Ishikawa (cell line): ENCODE measurements at regions not wholly inside any gene's neighbourhood (a gene's known extent, or its start where the extent isn't known, plus 50 kb on each side); places are given as distances from the start of the nearest gene placed in this dataset.

Experiments
- CEBPB ChIP-seq: IDR thresholded peaks from 2 replicates; pipeline ENCODE4 v1.6.1; 2012
- CREB1 ChIP-seq: IDR thresholded peaks from 2 replicates; pipeline ENCODE4 v1.6.1; 2012; ENCODE audit warnings: low read depth
- EGR1 ChIP-seq: IDR thresholded peaks from 2 replicates; pipeline ENCODE4 v1.6.1; 2012
- EP300 ChIP-seq: IDR thresholded peaks from 2 replicates; pipeline ENCODE4 v1.6.1; 2012; ENCODE audit warnings: borderline replicate concordance
- FOXM1 ChIP-seq: IDR thresholded peaks from 2 replicates; pipeline ENCODE4 v1.6.1; 2012; ENCODE audit warnings: low read depth, borderline replicate concordance
- NFIC ChIP-seq: IDR thresholded peaks from 2 replicates; pipeline ENCODE4 v1.6.1; 2012
- RAD21 ChIP-seq: IDR thresholded peaks from 2 replicates; pipeline ENCODE4 v1.6.1; 2012; ENCODE audit warnings: low read depth
- TAF1 ChIP-seq: IDR thresholded peaks from 2 replicates; pipeline ENCODE4 v1.6.1; 2012; ENCODE audit warnings: low read depth, mild to moderate bottlenecking
- TEAD4 ChIP-seq: IDR thresholded peaks from 2 replicates; pipeline ENCODE4 v1.6.1; 2012
- YY1 ChIP-seq: IDR thresholded peaks from 2 replicates; pipeline ENCODE4 v1.6.1; 2012; ENCODE audit warnings: low read depth
- ZBTB7A ChIP-seq: IDR thresholded peaks from 2 replicates; pipeline ENCODE4 v1.6.1; 2012; ENCODE audit warnings: low read depth
- TF ChIP-seq, protein P1 (sequence below): IDR thresholded peaks from 2 replicates; pipeline ENCODE4 v1.6.1; 2012; ENCODE audit warnings: low read depth, mild to moderate bottlenecking
- TF ChIP-seq, protein P2 (sequence below): IDR thresholded peaks from 2 replicates; pipeline ENCODE4 v1.6.1; 2012

DNA sequence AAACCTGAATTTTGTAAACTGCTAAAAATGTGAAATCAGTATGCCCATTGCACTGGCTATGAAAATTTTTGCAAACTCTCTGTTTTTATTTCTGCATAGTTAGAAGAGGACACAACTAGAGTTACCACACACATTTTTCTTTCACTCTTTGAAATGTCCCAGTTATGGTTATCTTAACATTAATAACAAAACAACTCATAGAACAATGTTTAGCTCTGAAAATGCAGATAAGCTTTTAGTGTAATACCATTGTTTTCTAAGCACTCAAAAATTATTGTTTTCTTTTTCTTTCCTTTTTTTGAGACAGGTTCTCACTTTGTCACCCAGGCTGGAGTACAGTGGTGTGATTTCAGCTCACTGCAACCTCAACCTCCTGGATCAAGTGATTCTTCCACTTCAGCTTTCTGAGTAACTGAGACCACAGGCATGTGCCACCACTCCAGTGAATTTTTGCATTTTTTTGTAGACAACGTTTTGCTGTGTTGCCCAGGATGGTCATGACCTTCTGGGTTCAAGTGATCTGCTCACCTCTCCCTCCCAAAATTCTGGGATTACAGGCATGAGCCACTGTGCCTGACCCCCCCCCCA lies 1204.5 kb upstream of the ZEB2 start:
- TF ChIP-seq RAD21: no peak
- no peak for TF ChIP-seq EP300
- TF ChIP-seq CEBPB: no peak
- no peak for TF ChIP-seq CREB1
- TF ChIP-seq NFIC: no peak
- TF ChIP-seq, protein P1, sequence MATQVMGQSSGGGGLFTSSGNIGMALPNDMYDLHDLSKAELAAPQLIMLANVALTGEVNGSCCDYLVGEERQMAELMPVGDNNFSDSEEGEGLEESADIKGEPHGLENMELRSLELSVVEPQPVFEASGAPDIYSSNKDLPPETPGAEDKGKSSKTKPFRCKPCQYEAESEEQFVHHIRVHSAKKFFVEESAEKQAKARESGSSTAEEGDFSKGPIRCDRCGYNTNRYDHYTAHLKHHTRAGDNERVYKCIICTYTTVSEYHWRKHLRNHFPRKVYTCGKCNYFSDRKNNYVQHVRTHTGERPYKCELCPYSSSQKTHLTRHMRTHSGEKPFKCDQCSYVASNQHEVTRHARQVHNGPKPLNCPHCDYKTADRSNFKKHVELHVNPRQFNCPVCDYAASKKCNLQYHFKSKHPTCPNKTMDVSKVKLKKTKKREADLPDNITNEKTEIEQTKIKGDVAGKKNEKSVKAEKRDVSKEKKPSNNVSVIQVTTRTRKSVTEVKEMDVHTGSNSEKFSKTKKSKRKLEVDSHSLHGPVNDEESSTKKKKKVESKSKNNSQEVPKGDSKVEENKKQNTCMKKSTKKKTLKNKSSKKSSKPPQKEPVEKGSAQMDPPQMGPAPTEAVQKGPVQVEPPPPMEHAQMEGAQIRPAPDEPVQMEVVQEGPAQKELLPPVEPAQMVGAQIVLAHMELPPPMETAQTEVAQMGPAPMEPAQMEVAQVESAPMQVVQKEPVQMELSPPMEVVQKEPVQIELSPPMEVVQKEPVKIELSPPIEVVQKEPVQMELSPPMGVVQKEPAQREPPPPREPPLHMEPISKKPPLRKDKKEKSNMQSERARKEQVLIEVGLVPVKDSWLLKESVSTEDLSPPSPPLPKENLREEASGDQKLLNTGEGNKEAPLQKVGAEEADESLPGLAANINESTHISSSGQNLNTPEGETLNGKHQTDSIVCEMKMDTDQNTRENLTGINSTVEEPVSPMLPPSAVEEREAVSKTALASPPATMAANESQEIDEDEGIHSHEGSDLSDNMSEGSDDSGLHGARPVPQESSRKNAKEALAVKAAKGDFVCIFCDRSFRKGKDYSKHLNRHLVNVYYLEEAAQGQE: no peak
- no peak for TF ChIP-seq YY1
- TF ChIP-seq TAF1: no peak
- no peak for TF ChIP-seq EGR1
- TF ChIP-seq ZBTB7A: no peak
- TF ChIP-seq FOXM1: no peak
- TF ChIP-seq, protein P2, sequence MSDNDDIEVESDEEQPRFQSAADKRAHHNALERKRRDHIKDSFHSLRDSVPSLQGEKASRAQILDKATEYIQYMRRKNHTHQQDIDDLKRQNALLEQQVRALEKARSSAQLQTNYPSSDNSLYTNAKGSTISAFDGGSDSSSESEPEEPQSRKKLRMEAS: no peak
- TF ChIP-seq TEAD4: no peak
